Bronchial epithelial cell (primary cell): ENCODE measurements at regions not wholly inside any gene's neighbourhood (a gene's known extent, or its start where the extent isn't known, plus 50 kb on each side); places are given as distances from the start of the nearest gene placed in this dataset.

ENCODE experiments used
- DNase-seq: peaks from one replicate; pipeline ENCODE4 v3.0.0-alpha.2; 2010; ENCODE audit warnings: low read depth
- FAIRE-seq: peaks from 2 replicates; lab custom pipeline; 2011; peaks lifted over from hg19 to GRCh38; lab: Jason Lieb, UNC
- H3K27me3 ChIP-seq: 2 replicates; pipeline ENCODE4 v1.5.1; 2011; ENCODE audit warnings: low read length; ENCODE audit not compliant: control insufficient read depth, insufficient read depth
- H3K36me3 ChIP-seq: 2 replicates; pipeline ENCODE4 v1.5.1; 2011; ENCODE audit warnings: low read length; ENCODE audit not compliant: control insufficient read depth, insufficient read depth
- H3K4me3 ChIP-seq: 2 replicates; pipeline ENCODE4 v1.5.1; 2011; ENCODE audit warnings: mild to moderate bottlenecking, low read depth, low read length, control low read depth
- CTCF ChIP-seq: IDR thresholded peaks from 2 replicates; pipeline ENCODE4 v1.5.1; 2011; ENCODE audit warnings: mild to moderate bottlenecking, moderate library complexity, low read length, control low read depth, inconsistent platforms; ENCODE audit not compliant: insufficient read depth, severe bottlenecking

DNA sequence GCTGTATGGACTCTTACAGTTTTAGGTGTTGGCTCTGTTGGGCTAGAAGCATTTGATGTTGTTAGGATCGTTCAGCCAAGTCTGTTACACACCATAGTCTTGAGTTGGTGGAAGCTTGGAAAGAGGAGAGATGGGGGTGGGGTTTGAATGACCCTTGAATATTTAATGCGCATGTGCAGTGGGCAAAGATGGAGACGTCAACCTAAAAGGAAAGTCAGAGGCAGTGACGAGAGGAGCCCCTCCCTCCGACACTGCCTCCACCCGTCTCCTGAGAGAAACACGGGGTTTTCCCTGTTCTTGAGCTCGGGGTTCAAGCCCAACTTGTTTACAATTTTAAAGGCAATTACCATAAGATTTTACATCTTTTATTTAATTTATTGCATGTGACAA lies 311.4 kb downstream of the SHQ1 start:
- no peak for FAIRE-seq
- no peaks in the 10 kb centered on the region for H3K36me3 ChIP-seq
- H3K4me3 ChIP-seq: no peak overlapping the region
- H3K27me3 ChIP-seq: no peaks in the 10 kb centered on the region
- TF ChIP-seq CTCF: no peak
- no peak for DNase-seq

- no peak for FAIRE-seq
- H3K27me3 ChIP-seq: no peaks in the 10 kb centered on the region
- H3K4me3 ChIP-seq: no peak overlapping the region
- H3K36me3 ChIP-seq: no peaks in the 10 kb centered on the region
- no peak for TF ChIP-seq CTCF
- no peak for DNase-seq
Observed at GRCh38 chr3:72536206-72536877, 311.9 kb downstream of the SHQ1 start.

GRCh38 chr3:72535772-72536171 lies 312.5 kb downstream of the SHQ1 start:
- no peak for TF ChIP-seq CTCF
- FAIRE-seq (no peak), DNase-seq (no peak)
- Histone ChIP-seq H3K27me3 (no peaks in the 10 kb centered on the region), H3K4me3 (no peak overlapping the region), H3K36me3 (no peaks in the 10 kb centered on the region)

- no peak for DNase-seq
- FAIRE-seq: peak; percentile 98
- no peaks in the 10 kb centered on the region for H3K27me3 ChIP-seq
- H3K4me3 ChIP-seq: no peak overlapping the region
- no peak for TF ChIP-seq CTCF
- H3K36me3 ChIP-seq: no peaks in the 10 kb centered on the region
Observed at GRCh38 chr3:72533591-72534473, 314.4 kb downstream of the SHQ1 start.

GRCh38 chr3:72530426-72530825 lies 317.8 kb downstream of the SHQ1 start:
- DNase-seq: no peak
- H3K36me3 ChIP-seq: no peaks in the 10 kb centered on the region
- FAIRE-seq: no peak
- H3K27me3 ChIP-seq: no peaks in the 10 kb centered on the region
- H3K4me3 ChIP-seq: no peak overlapping the region
- TF ChIP-seq CTCF: no peak
